GM23338 (cell line): ENCODE measurements at regions not wholly inside any gene's neighbourhood (a gene's known extent, or its start where the extent isn't known, plus 50 kb on each side); places are given as distances from the start of the nearest gene placed in this dataset.

Experiments
- ATAC-seq: fragments of 200-7000 bp; cut with Tn5 transposase; 3 replicates; pipeline ENCODE4 v1.9.1; 2020
- DNase-seq: peaks from one replicate; pipeline ENCODE4 v3.0.0-alpha.2; 2015; ENCODE audit warnings: low spot score
- H2AFZ ChIP-seq: fragments of 200-600 bp; sonication (generic); 2 replicates; pipeline ENCODE4 v1.8.0; 2016; ENCODE audit warnings: antibody characterized with exemption, mild to moderate bottlenecking, moderate library complexity
- H3F3A ChIP-seq: fragments of 200-600 bp; sonication (generic); replicated peaks from 2 replicates; pipeline ENCODE4 v1.8.0; 2017; ENCODE audit warnings: antibody characterized with exemption, mixed run types, low read depth
- H3K27ac ChIP-seq: fragments of 200-600 bp; sonication (generic); 2 replicates; pipeline ENCODE4 v1.6.1; 2016; ENCODE audit warnings: low read depth
- H3K27me3 ChIP-seq: fragments of 200-600 bp; sonication (generic); 2 replicates; pipeline ENCODE4 v1.8.0; 2016; ENCODE audit warnings: mild to moderate bottlenecking, mixed run types, moderate library complexity; ENCODE audit not compliant: insufficient read depth
- H3K36me3 ChIP-seq: fragments of 200-600 bp; sonication (generic); 2 replicates; pipeline ENCODE4 v1.8.0; 2016; ENCODE audit warnings: mild to moderate bottlenecking; ENCODE audit not compliant: insufficient read depth
- H3K4me1 ChIP-seq: fragments of 200-600 bp; sonication (generic); 2 replicates; pipeline ENCODE4 v1.8.0; 2016; ENCODE audit warnings: mild to moderate bottlenecking, moderate library complexity; ENCODE audit not compliant: insufficient read depth
- H3K4me2 ChIP-seq: fragments of 200-600 bp; sonication (generic); 2 replicates; pipeline ENCODE4 v1.7.1; 2017; ENCODE audit warnings: mixed run types
- H3K4me3 ChIP-seq: fragments of 200-600 bp; sonication (generic); 2 replicates; pipeline ENCODE4 v1.6.1; 2016; ENCODE audit warnings: mixed run types
- H3K79me2 ChIP-seq: fragments of 200-600 bp; sonication (generic); replicated peaks from 2 replicates; pipeline ENCODE4 v1.8.0; 2017; ENCODE audit warnings: mild to moderate bottlenecking; ENCODE audit not compliant: insufficient read depth
- H3K9me2 ChIP-seq: fragments of 200-600 bp; sonication (generic); 2 replicates; pipeline ENCODE4 v1.8.0; 2017; ENCODE audit not compliant: insufficient read depth
- H4K20me1 ChIP-seq: fragments of 200-600 bp; sonication (generic); replicated peaks from 2 replicates; pipeline ENCODE4 v1.8.0; 2017; ENCODE audit warnings: mild to moderate bottlenecking; ENCODE audit not compliant: insufficient read depth
- H3K27ac Mint-ChIP-seq: 2 replicates; pipeline ENCODE4 v1.8.0; 2020; ENCODE audit warnings: inconsistent platforms, mild to moderate bottlenecking, moderate library complexity, mixed read lengths
- H3K27me3 Mint-ChIP-seq: 3 replicates; pipeline ENCODE4 v1.8.0; 2022; ENCODE audit warnings: low read depth, mild to moderate bottlenecking, moderate library complexity, mixed read lengths, inconsistent platforms; ENCODE audit not compliant: insufficient read depth, poor library complexity
- H3K36me3 Mint-ChIP-seq: 3 replicates; pipeline ENCODE4 v1.8.0; 2021; ENCODE audit warnings: low read depth, mild to moderate bottlenecking, inconsistent platforms, moderate library complexity, mixed read lengths
- H3K4me1 Mint-ChIP-seq: 3 replicates; pipeline ENCODE4 v1.8.0; 2020; ENCODE audit warnings: mild to moderate bottlenecking, inconsistent platforms, mixed read lengths
- H3K4me3 Mint-ChIP-seq: 3 replicates; pipeline ENCODE4 v1.8.0; 2021; ENCODE audit warnings: moderate library complexity, mild to moderate bottlenecking, inconsistent platforms, mixed read lengths
- H3K9me3 Mint-ChIP-seq: 3 replicates; pipeline ENCODE4 v1.8.0; 2020; ENCODE audit warnings: moderate library complexity, mild to moderate bottlenecking, inconsistent platforms, mixed read lengths
- CREB1 ChIP-seq: fragments of 250-450 bp; sonication (Bioruptor Pico); IDR thresholded peaks from 2 replicates; pipeline ENCODE4 v1.5.0; 2020; ENCODE audit warnings: low read depth, mild to moderate bottlenecking, moderate library complexity
- EZH2 ChIP-seq: fragments of 200-600 bp; sonication (generic); IDR thresholded peaks from one replicate; pipeline ENCODE4 v1.8.0; 2017; ENCODE audit warnings: antibody characterized with exemption, mild to moderate bottlenecking, low read depth; ENCODE audit not compliant: unreplicated experiment
- EZH2phosphoT487 ChIP-seq: fragments of 200-600 bp; sonication (generic); IDR thresholded peaks from one replicate; pipeline ENCODE4 v1.8.1; 2018; ENCODE audit warnings: antibody characterized with exemption; ENCODE audit not compliant: unreplicated experiment
- JUNB ChIP-seq: IDR thresholded peaks from one replicate; pipeline ENCODE4 v1.6.1; 2016; ENCODE audit warnings: antibody characterized with exemption; ENCODE audit not compliant: unreplicated experiment
- NANOG ChIP-seq: IDR thresholded peaks from 2 replicates; pipeline ENCODE4 v1.6.1; 2016; ENCODE audit warnings: antibody characterized with exemption, borderline replicate concordance
- POLR2AphosphoS5 ChIP-seq: IDR thresholded peaks from 2 replicates; pipeline ENCODE4 v1.6.1; 2016; ENCODE audit warnings: antibody characterized with exemption, low read depth
- STAT1 ChIP-seq: IDR thresholded peaks from one replicate; pipeline ENCODE4 v1.6.1; 2016; ENCODE audit warnings: antibody characterized with exemption; ENCODE audit not compliant: unreplicated experiment
- ZNF114 ChIP-seq: fragments of 250-450 bp; sonication (Bioruptor Pico); IDR thresholded peaks from 2 replicates; pipeline ENCODE4 v1.5.0; 2020; ENCODE audit warnings: mild to moderate bottlenecking, moderate library complexity
- ZNF331 ChIP-seq: fragments of 250-450 bp; sonication (Bioruptor Pico); IDR thresholded peaks from 2 replicates; pipeline ENCODE4 v1.5.0; 2020; ENCODE audit warnings: low read depth, mild to moderate bottlenecking, moderate library complexity
- ZNF462 ChIP-seq: fragments of 250-450 bp; sonication (Bioruptor Pico); IDR thresholded peaks from 2 replicates; pipeline ENCODE4 v1.5.0; 2020; ENCODE audit warnings: mild to moderate bottlenecking, moderate library complexity
- TF ChIP-seq, protein P1 (sequence below): IDR thresholded peaks from 2 replicates; pipeline ENCODE4 v1.6.1; 2016; ENCODE audit warnings: antibody characterized with exemption
- TF ChIP-seq, protein P2 (sequence below), 2 experiments: fragments of 200-600 bp in 1 of 2; sonication (generic) in 1 of 2; conservative IDR thresholded peaks; 2 replicates each; pipeline versions ENCODE4 v1.5.1 to v1.6.1; 2016 to 2017; ENCODE audit warnings: antibody characterized with exemption in 2 of 2, low read depth in 2 of 2, mild to moderate bottlenecking in 2 of 2, moderate library complexity in 1 of 2
- TF ChIP-seq, protein P3 (sequence below): IDR thresholded peaks from one replicate; pipeline ENCODE4 v1.6.1; 2018; ENCODE audit warnings: antibody characterized with exemption; ENCODE audit not compliant: unreplicated experiment

GRCh38 chr15:69515508-69515907, 62.9 kb downstream of the RPLP1 start:
- no peak overlapping the region for H3K4me2 ChIP-seq
- no peaks in the 10 kb centered on the region for H3K9me2 ChIP-seq
- Mint-ChIP-seq H3K27ac (no peak overlapping the region), H3K9me3 (no peaks in the 10 kb centered on the region; the same call in 2 of the 3 replicates), H3K27me3 (no peaks in the 10 kb centered on the region), H3K4me1 (no peaks in the 10 kb centered on the region), H3K36me3 (no peaks in the 10 kb centered on the region), H3K4me3 (no peak overlapping the region)
- no peaks in the 10 kb centered on the region for H3K36me3 ChIP-seq
- no peaks in the 10 kb centered on the region for H3F3A ChIP-seq
- no peak overlapping the region for H3K27ac ChIP-seq
- ATAC-seq (no peak), DNase-seq (no peak)
- no peak overlapping the region for H3K4me3 ChIP-seq
- no peak for TF ChIP-seq ZNF331
- no peak for TF ChIP-seq ZNF114 (CRISPR knock-in tag)
- TF ChIP-seq EZH2: no peak
- no peak for TF ChIP-seq JUNB
- TF ChIP-seq EZH2phosphoT487: no peak
- no peak for TF ChIP-seq ZNF462 (CRISPR knock-in tag)
- TF ChIP-seq, protein P1, sequence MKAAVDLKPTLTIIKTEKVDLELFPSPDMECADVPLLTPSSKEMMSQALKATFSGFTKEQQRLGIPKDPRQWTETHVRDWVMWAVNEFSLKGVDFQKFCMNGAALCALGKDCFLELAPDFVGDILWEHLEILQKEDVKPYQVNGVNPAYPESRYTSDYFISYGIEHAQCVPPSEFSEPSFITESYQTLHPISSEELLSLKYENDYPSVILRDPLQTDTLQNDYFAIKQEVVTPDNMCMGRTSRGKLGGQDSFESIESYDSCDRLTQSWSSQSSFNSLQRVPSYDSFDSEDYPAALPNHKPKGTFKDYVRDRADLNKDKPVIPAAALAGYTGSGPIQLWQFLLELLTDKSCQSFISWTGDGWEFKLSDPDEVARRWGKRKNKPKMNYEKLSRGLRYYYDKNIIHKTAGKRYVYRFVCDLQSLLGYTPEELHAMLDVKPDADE: no peak
- TF ChIP-seq, protein P2, sequence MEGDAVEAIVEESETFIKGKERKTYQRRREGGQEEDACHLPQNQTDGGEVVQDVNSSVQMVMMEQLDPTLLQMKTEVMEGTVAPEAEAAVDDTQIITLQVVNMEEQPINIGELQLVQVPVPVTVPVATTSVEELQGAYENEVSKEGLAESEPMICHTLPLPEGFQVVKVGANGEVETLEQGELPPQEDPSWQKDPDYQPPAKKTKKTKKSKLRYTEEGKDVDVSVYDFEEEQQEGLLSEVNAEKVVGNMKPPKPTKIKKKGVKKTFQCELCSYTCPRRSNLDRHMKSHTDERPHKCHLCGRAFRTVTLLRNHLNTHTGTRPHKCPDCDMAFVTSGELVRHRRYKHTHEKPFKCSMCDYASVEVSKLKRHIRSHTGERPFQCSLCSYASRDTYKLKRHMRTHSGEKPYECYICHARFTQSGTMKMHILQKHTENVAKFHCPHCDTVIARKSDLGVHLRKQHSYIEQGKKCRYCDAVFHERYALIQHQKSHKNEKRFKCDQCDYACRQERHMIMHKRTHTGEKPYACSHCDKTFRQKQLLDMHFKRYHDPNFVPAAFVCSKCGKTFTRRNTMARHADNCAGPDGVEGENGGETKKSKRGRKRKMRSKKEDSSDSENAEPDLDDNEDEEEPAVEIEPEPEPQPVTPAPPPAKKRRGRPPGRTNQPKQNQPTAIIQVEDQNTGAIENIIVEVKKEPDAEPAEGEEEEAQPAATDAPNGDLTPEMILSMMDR (conservative IDR thresholded peaks at IDR 0.05; ENCODE audit: low read depth in 2 of 2): no peak
- no peak for TF ChIP-seq STAT1
- TF ChIP-seq, protein P3, sequence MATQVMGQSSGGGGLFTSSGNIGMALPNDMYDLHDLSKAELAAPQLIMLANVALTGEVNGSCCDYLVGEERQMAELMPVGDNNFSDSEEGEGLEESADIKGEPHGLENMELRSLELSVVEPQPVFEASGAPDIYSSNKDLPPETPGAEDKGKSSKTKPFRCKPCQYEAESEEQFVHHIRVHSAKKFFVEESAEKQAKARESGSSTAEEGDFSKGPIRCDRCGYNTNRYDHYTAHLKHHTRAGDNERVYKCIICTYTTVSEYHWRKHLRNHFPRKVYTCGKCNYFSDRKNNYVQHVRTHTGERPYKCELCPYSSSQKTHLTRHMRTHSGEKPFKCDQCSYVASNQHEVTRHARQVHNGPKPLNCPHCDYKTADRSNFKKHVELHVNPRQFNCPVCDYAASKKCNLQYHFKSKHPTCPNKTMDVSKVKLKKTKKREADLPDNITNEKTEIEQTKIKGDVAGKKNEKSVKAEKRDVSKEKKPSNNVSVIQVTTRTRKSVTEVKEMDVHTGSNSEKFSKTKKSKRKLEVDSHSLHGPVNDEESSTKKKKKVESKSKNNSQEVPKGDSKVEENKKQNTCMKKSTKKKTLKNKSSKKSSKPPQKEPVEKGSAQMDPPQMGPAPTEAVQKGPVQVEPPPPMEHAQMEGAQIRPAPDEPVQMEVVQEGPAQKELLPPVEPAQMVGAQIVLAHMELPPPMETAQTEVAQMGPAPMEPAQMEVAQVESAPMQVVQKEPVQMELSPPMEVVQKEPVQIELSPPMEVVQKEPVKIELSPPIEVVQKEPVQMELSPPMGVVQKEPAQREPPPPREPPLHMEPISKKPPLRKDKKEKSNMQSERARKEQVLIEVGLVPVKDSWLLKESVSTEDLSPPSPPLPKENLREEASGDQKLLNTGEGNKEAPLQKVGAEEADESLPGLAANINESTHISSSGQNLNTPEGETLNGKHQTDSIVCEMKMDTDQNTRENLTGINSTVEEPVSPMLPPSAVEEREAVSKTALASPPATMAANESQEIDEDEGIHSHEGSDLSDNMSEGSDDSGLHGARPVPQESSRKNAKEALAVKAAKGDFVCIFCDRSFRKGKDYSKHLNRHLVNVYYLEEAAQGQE: no peak
- no peak for TF ChIP-seq POLR2AphosphoS5
- no peak for TF ChIP-seq CREB1 (CRISPR knock-in tag)
- TF ChIP-seq NANOG: no peak
- H4K20me1 ChIP-seq: no peaks in the 10 kb centered on the region
- H2AFZ ChIP-seq: no peak overlapping the region
- no peaks in the 10 kb centered on the region for H3K79me2 ChIP-seq
- H3K4me1 ChIP-seq: no peaks in the 10 kb centered on the region
- H3K27me3 ChIP-seq: no peaks in the 10 kb centered on the region
